Choroid plexus epithelial cell (primary cell): ENCODE measurements at regions not wholly inside any gene's neighbourhood (a gene's known extent, or its start where the extent isn't known, plus 50 kb on each side); places are given as distances from the start of the nearest gene placed in this dataset.
"Not testable (repeated sequence)": the region's sequence is repeated elsewhere in the genome, so short reads cannot be mapped to it uniquely, and the experiment has no call there.

Experiments used
- DNase-seq: peaks from one replicate; pipeline ENCODE4 v3.0.0-alpha.2; 2010; ENCODE audit warnings: low read depth
- H3K4me3 ChIP-seq: 2 replicates; pipeline ENCODE4 v1.5.1; 2011; ENCODE audit warnings: low read depth, mild to moderate bottlenecking, control low read depth, low read length, moderate library complexity
- TF ChIP-seq, protein P1 (sequence below): conservative IDR thresholded peaks from 2 replicates; pipeline ENCODE4 v1.5.1; 2011; ENCODE audit warnings: low read depth, mild to moderate bottlenecking, control low read depth, inconsistent platforms, low read length, moderate library complexity

- no peak overlapping the region for H3K4me3 ChIP-seq
- TF ChIP-seq, protein P1, sequence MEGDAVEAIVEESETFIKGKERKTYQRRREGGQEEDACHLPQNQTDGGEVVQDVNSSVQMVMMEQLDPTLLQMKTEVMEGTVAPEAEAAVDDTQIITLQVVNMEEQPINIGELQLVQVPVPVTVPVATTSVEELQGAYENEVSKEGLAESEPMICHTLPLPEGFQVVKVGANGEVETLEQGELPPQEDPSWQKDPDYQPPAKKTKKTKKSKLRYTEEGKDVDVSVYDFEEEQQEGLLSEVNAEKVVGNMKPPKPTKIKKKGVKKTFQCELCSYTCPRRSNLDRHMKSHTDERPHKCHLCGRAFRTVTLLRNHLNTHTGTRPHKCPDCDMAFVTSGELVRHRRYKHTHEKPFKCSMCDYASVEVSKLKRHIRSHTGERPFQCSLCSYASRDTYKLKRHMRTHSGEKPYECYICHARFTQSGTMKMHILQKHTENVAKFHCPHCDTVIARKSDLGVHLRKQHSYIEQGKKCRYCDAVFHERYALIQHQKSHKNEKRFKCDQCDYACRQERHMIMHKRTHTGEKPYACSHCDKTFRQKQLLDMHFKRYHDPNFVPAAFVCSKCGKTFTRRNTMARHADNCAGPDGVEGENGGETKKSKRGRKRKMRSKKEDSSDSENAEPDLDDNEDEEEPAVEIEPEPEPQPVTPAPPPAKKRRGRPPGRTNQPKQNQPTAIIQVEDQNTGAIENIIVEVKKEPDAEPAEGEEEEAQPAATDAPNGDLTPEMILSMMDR, result no peak
- DNase-seq, result no peak
These were observed 76.0 kb upstream of the PEG3 start for GRCh38 chr19:56916528-56916927.

DNA sequence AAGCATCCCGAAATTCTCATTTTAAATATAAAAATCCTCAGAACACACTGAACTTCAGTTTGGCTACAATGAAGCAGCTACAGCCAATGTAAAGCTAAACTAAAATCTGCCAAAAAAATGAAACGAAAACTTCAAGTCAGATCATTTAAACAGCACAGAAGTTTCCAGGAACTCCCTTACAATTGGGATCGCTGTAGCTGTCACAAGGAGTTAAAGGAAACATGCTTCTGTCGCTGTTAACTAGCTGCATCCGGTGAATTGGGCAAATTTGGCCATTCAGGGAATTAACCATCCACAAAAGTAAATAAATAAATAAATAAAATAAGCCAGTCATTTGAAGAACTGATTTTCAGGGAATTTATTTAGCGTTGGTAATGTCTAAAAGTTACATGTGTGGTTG lies 77.0 kb upstream of the PEG3 start:
- DNase-seq, result no peak
- no peak overlapping the region for H3K4me3 ChIP-seq
- TF ChIP-seq, protein P1, result no peak

- DNase-seq, result no peak
- H3K4me3 ChIP-seq, result no peak overlapping the region
- TF ChIP-seq, protein P1, result no peak
These were observed 77.5 kb upstream of the PEG3 start for GRCh38 chr19:56917998-56918397.

DNA sequence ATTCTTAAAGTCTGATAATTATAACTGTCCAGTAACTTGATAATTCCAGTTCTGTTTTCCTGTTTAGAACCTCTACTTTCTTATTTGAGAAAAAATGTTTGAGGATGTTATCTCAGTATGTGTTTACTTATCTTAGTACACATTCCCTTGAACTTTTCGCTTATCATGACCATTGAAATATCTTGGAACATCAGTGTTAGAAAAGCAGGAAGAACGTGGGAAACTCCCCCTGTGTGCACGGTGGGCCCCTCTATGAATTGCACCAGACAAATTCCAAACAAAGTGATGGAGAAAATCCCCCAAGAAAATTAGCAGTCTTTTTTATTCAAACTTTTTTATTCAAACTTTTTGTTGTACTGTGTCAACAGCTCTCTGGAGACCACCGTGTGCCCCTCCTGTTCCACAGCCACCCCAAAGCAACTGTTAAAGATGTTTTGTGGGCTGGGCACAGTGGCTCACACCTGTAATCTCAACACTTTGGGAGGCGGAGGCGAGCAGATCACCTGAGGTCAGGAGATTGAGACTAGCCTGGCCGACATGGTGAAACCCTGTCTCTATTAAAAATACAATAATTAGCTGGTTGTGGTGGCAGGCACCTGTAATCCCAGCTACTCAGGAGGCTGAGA lies 78.3 kb upstream of the PEG3 start:
- no peak overlapping the region for H3K4me3 ChIP-seq
- TF ChIP-seq, protein P1, result no peak
- no peak for DNase-seq

GRCh38 chr19:56919308-56919995 lies 78.9 kb upstream of the PEG3 start:
- TF ChIP-seq, protein P1, result no peak
- no peak for DNase-seq

DNA sequence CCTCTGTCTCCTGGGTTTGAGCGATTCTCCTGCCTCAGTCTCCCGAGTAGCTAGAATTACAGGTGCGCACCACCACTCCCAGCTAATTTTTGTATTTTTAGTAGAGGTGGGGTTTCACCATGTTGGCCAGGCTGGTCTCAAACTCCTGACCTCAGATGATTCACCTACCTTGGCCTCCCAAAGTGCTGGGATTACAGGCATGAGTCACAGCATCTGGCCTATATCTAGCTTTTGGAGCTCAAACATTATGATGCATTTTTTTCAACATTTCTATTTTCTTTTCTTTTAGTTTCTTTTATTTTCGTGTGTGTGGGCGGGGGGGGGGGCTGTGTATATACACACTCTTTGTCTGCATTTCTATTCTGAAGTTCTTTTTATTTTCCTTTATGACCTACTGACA lies 85.6 kb upstream of the PEG3 start:
- not testable (repeated sequence) for DNase-seq, H3K4me3 ChIP-seq

More at GRCh38 chr19:56919308-56919995, 78.9 kb upstream of the PEG3 start:
- H3K4me3 ChIP-seq, result no peak overlapping the region

GRCh38 chr19:56927294-56927693 lies 86.8 kb upstream of the PEG3 start:
- DNase-seq, result no peak
- TF ChIP-seq, protein P1, result no peak
- no peak overlapping the region for H3K4me3 ChIP-seq
